Activated CD8-positive, alpha-beta memory T cell treated with anti-CD3 and anti-CD28 coated beads for 36 hours (primary cell): ENCODE measurements at regions not wholly inside any gene's neighbourhood (a gene's known extent, or its start where the extent isn't known, plus 50 kb on each side); places are given as distances from the start of the nearest gene placed in this dataset.

Source experiments
- CTCF ChIA-PET: fragments of 350-600 bp; sonication (Branson Sonifier 250); formaldehyde crosslinking; loops from one replicate; lab custom pipeline; 2021; ENCODE audit warnings: antibody characterized with exemption; lab: Charles Lee
- POLR2A ChIA-PET: fragments of 350-600 bp; sonication (Branson Sonifier 250); formaldehyde crosslinking; loops from one replicate; lab custom pipeline; 2021; ENCODE audit warnings: antibody characterized with exemption; lab: Charles Lee

DNA sequence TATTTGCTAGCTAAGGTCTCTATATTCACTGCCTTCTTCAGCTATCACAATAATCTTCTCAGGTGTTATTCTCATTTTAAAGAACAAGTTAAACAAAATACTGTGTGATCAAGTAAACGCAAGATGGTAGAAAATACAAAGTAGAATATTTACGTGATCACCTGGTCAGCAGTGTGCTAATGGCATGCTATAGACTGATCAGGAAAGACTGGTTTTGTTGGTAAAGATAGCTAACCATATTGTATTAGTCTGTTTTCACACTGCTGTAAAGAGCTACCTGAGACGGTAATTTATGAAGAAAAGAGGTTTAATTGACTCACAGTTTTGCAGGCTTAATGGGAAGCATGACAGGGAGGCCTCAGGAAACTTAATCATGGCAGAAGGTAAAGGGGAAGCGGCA, 50.4 kb downstream of the ZBTB38 start:
- POLR2A ChIA-PET = no interaction called here
- CTCF ChIA-PET = interaction anchor here (1.0 kb wide), 1 partner anchor 15 kb away, joined by 3 read pairs; no protein-coding TSS in a partner anchor

GRCh38 chr3:141419946-141420345, 51.6 kb downstream of the ZBTB38 start:
- CTCF ChIA-PET = interaction anchor here (1.0 to 1.2 kb wide), 2 partner anchors 17 to 20 kb away, joined by 3 read pairs; no protein-coding TSS in a partner anchor

DNA sequence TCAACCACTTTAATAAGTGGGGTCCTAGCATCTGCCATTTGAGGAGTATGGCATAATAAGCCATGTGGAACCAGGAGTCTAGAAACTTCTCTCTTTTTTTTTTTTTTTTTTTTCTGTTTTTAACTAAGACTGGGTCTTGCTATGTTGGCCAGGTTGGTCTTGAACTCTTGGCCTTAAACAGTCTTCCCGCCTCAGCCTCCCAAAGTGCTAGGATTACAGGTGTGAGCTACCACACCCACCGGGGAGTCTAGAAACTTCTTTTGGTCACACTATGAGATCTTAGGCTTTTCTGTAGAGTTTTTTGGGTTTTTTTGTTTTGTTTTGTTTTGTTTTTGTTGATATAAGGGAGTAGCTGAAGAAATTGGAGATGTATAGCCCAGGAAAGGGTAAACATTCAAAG, 52.9 kb downstream of the ZBTB38 start:
- CTCF ChIA-PET = interaction anchor here (1.5 kb wide), 1 partner anchor 24 kb away, joined by 3 read pairs; no protein-coding TSS in a partner anchor
- POLR2A ChIA-PET = no interaction called here

More at GRCh38 chr3:141419946-141420345, 51.6 kb downstream of the ZBTB38 start:
- POLR2A ChIA-PET = no interaction called here

DNA sequence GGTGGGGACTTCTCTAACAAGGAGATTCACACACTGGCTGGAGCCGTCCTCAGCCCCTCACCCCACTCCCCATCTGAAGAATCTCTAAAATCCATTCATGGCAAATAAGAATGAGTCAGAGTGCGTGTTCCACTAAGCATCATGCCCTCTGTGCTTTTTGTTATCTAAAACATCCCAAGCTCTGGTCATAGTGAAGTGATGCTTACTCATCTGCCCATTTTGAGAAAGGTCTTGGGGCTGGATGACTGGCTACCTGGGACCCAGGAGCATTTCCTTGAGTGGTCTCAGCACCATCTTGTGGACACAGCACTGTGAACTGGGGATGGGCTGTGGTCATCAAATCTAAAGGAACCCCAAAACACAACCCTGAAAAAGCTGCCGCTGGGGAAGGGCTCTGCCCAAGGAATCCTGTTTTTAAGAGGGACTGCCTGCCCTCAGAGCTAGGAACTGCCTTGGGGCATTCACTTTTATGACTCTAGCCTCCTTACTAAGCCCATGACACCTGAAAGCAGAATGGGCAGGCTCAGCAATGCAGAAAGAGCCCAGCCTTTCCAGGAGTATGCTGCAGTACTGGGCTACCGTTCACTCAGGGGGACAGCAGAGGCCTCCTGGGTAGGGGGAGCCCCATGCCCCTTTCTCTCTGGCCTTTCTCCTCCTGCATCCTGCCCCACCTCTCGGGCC, 53.5 kb downstream of the ZBTB38 start:
- ChIA-PET POLR2A (no interaction called here), CTCF (interaction anchor here (0.7 to 1.5 kb wide), 3 partner anchors 24 to 110 kb away, joined by 3 read pairs; no protein-coding TSS in a partner anchor)

GRCh38 chr3:141422961-141423582, 54.8 kb downstream of the ZBTB38 start:
- ChIA-PET CTCF (interaction anchor here (0.6 to 1.6 kb wide), 5 partner anchors 10 to 227 kb away, joined by 3 to 4 read pairs (median 3); no protein-coding TSS in a partner anchor), POLR2A (no interaction called here)

- POLR2A ChIA-PET = interaction anchor here (0.5 to 0.6 kb wide), 2 partner anchors 52 to 591 kb away, joined by 3 to 8 read pairs; no protein-coding TSS in a partner anchor
- CTCF ChIA-PET = interaction anchor here (0.6 to 1.9 kb wide), 5 partner anchors 16 to 56 kb away, joined by 3 to 6 read pairs (median 3); no protein-coding TSS in a partner anchor
These were observed 57.4 kb downstream of the ZBTB38 start for GRCh38 chr3:141425523-141426233.

DNA sequence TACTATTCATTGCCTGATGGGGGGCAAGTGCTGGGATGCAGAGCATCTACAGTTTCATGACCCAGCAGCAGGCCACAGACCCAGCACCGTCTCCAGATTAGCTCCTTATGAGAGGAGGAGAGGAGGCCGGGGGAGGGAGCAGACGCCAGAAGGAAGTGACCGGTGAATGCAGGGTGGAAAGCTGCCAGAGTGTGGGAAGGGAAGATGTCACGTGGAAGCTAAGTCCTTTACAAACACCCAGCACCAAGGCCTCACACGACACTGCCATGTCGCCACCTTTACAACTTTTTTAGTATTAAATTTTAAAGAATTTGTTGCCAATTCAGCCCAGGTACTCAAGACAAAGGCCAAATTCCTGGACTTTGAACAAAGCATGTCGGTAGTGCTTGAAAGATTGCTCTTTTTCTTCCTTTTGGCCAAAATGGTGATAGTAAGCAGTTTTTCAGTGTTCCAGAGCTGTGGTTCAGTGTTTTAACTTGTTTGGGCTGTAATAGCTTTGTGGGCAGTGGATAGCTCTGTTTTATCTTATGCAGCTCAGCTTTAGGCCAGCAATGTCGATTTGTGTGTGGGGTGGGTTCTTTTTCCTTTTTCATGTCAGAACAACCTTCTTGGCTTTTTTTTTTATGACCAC, 58.2 kb downstream of the ZBTB38 start:
- POLR2A ChIA-PET = interaction anchor here (0.5 kb wide), 1 partner anchor 591 kb away, joined by 8 read pairs; no protein-coding TSS in a partner anchor

GRCh38 chr3:141427764-141428163, 59.1 kb upstream of the RASA2 start:
- POLR2A ChIA-PET = no interaction called here
- CTCF ChIA-PET = interaction anchor here (1.7 kb wide), 1 partner anchor 25 kb away, joined by 5 read pairs; no protein-coding TSS in a partner anchor

More for the DNA sequence above, 58.2 kb downstream of the ZBTB38 start:
- CTCF ChIA-PET = interaction anchor here (0.6 to 1.9 kb wide), 5 partner anchors 15 to 66 kb away, joined by 3 to 6 read pairs (median 3); no protein-coding TSS in a partner anchor

DNA sequence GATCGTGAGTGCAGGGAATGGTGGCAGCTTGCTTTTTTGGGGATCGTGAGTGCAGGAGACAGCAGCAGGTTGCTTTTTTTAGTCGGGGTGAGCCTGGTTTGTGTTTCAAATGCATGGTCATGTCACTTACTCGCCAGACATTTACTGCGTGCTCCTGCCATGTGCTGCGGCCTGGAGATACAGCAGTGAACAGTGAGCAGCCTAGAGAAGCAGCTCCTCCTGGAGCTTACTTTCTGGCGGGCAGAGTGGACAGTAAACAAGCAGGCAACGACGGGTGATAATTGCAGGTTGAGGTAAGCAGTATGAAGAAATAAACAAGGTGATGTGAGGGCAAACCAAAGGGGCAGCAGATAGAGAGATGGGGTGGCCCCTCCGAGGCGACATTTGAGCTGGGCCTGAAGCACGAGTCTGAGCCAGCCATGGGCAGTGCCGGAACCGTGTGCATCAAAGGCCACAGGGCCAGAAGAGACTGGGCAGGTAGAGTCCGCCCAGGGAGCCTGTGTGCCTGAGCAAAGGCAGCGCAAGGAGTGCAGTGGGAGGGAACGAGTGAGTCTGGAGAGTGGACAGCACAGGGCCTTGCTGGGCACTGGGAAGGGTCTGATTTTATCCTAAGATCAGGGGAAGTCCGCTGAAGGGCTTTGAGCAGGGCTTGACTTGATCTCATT, 57.3 kb upstream of the RASA2 start:
- POLR2A ChIA-PET = no interaction called here
- CTCF ChIA-PET = no interaction called here

- ChIA-PET POLR2A (no interaction called here), CTCF (no interaction called here)
These were observed 56.5 kb upstream of the RASA2 start for GRCh38 chr3:141430316-141430715.

DNA sequence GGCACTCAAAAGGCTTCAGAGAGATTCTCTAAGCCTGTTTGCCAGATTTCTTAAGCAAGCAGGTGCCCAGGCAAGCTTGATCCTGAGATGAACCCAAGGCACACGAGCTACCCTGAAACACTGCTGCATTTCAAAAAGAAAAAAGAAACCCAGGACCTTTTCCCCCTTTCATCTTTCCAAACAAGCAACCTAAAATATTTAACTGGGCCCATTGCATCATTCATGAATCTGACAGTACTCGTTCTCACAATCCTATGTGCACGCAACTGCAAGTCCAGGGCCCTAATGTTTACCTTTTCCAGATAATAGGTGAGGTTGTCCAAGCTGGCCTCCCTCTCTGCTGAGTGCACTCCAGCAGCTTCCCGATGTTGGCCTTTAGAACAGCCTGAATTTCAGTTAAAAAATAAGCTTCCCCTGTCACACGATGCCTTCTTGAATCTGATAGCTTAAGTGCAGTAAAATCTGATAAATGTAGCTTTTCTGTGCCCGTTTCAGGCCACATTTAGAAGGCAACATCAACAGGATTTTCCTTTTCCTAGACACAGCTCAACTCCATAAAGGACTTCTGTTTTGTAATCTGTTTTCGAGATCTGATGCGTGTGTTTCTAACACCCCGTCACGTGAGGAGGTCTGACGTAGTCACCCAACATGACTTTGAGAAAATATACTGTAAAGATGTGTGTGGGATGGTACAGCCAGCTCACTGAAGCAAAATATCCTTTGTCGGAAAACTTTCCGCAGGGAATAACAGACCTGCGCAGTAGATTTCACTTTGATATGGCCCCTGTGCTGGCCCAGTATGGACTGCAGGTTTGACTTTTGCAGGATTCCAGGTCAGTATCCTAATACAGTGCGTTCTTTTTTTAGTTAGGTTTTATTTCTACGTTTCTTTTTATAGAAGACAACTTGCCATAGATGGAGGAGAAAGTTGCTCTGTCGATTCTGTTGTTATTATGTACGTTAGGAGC, 55.1 kb upstream of the RASA2 start:
- ChIA-PET CTCF (interaction anchor here (0.5 to 1.7 kb wide), 4 partner anchors 10 to 566 kb away, joined by 3 to 5 read pairs (median 4); no protein-coding TSS in a partner anchor), POLR2A (no interaction called here)

DNA sequence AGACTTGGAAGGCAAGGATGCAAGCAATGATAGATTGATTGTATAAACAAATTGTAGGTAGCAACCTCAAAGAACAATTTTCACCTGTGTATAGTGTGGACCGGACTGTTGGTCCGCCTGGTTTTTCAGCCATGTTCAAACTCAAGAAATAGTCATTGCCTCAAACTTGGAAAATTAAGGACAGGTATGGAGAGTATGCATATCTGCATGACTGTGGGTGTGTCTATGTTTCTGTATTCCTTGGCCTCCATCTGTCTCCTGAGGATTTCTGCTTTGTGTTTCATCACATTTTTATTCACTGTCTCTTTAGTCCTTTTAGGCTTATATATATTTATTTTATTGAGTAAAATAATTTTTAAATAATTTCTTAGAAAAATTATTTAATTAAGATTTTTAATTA, 53.9 kb upstream of the RASA2 start:
- CTCF ChIA-PET = interaction anchor here (0.7 kb wide), 1 partner anchor 9 kb away, joined by 4 read pairs; no protein-coding TSS in a partner anchor

DNA sequence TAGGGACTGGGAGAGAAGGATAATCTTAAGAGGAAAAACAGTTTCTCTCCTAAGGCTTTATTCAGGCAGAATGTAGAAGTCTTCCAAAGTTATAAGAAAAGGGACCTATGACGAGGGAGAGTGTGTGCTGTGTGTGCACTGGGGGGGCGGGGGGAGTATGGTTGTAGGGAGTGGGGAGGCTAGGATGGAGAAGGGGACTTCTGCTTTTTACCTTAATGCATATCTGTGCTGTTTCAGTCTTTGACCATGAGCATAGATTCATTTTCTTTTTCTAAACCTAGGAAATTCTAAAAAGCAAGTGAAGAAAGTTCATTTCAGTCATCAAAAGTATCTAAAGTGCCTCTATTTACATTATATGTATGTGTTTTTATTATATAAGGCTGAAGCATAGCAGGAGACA, 52.6 kb upstream of the RASA2 start:
- CTCF ChIA-PET = interaction anchor here (1.8 kb wide), 1 partner anchor 37 kb away, joined by 3 read pairs; no protein-coding TSS in a partner anchor
- POLR2A ChIA-PET = no interaction called here

More for the DNA sequence above, 53.9 kb upstream of the RASA2 start:
- POLR2A ChIA-PET = no interaction called here

GRCh38 chr3:141436180-141436579, 50.6 kb upstream of the RASA2 start:
- POLR2A ChIA-PET = no interaction called here
- CTCF ChIA-PET = interaction anchor here (0.7 to 1.8 kb wide), 6 partner anchors 39 to 286 kb away, joined by 3 to 5 read pairs (median 4); no protein-coding TSS in a partner anchor
